Peyer's patch (tissue), 4 donors: ENCODE measurements at regions not wholly inside any gene's neighbourhood (a gene's known extent, or its start where the extent isn't known, plus 50 kb on each side); places are given as distances from the start of the nearest gene placed in this dataset.

Experiments
- CTCF ChIP-seq, 6 experiments: fragments of 450-650 bp in 4 of 6; fragments of 200-600 bp in 2 of 6; sonication (generic) in 1 of 6; IDR thresholded peaks; one replicate each; pipeline ENCODE4 v1.5.1; 2017 to 2019; ENCODE audit warnings: antibody characterized with exemption in 6 of 6, mild to moderate bottlenecking in 3 of 6, moderate library complexity in 1 of 6
- POLR2A ChIP-seq, 2 donors: fragments of 450-650 bp; IDR thresholded peaks; one replicate each; pipeline ENCODE4 v1.5.1; 2017; ENCODE audit warnings: antibody characterized with exemption in 2 of 2, mild to moderate bottlenecking in 2 of 2, moderate library complexity in 2 of 2

GRCh38 chr1:201618389-201618788, 79.5 kb downstream of the NAV1 start:
- TF ChIP-seq CTCF (IDR thresholded peaks at IDR 0.05) (no peak), POLR2A (IDR thresholded peaks at IDR 0.05) (no peak)
